ENCODE measurements at regions not wholly inside any gene's neighbourhood (a gene's known extent, or its start where the extent isn't known, plus 50 kb on each side); places are given as distances from the start of the nearest gene placed in this dataset.

GRCh38 chr6:56807989-56808337, 146.9 kb upstream of the BEND6 start:
- no peak for DNase-seq (ENCODE audit: low read depth, low spot score)
- Histone ChIP-seq H3K27ac (ENCODE audit: low read depth, low read length) (no peak overlapping the region), H3K36me3 (ENCODE audit: control insufficient read depth in 1 of 2, insufficient read depth in 2 of 2, low read length in 2 of 2) (no peaks in the 10 kb centered on the region), H3K4me3 (replicated peaks in 1 of 2; ENCODE audit: low read depth in 1 of 2, low read length in 2 of 2) (no peak overlapping the region), H3K4me1 (ENCODE audit: control insufficient read depth in 1 of 2, insufficient read depth in 2 of 2, low read length in 2 of 2) (peaks cover 52 to 54% of the 10 kb centered on the region in 2 experiments), H3K9ac (ENCODE audit: low read length) (no peak overlapping the region), H3K9me2 (ENCODE audit: insufficient read depth) (no peaks in the 10 kb centered on the region), H4K20me1 (ENCODE audit: insufficient read depth) (0 out of 2 replicates have a peak, but pooled peaks cover 2% of the 10 kb centered on the region), H2AFZ (ENCODE audit: low read depth, low read length, poor library complexity, severe bottlenecking) (no peak overlapping the region), H3K79me2 (ENCODE audit: insufficient read depth, low read length) (peaks cover 96% of the 10 kb centered on the region), H3K9me3 (ENCODE audit: control insufficient read depth in 1 of 2, insufficient read depth in 1 of 2, low read depth in 1 of 2, low read length in 2 of 2) (no peaks in the 10 kb centered on the region), H3K27me3 (ENCODE audit: insufficient read depth, low read length) (no peaks in the 10 kb centered on the region), H3K4me2 (ENCODE audit: low read length) (no peak overlapping the region)
- ChIA-PET POLR2A (no interaction called here), CTCF (no interaction called here), RAD21 (ENCODE audit: low non-redundant PET in 1 of 2, low total read pairs in 2 of 2, uncharacterized antibody in 2 of 2, unreplicated experiment in 2 of 2) (no interaction called here)
- intact Hi-C loops (cut with micrococcal nuclease), result no loop called here
- no peak for ATAC-seq
- no TSS peak for BruUV-seq (replicated peaks)
- TF ChIP-seq YY1 (IDR thresholded peaks at IDR 0.05; ENCODE audit: extremely low read depth, insufficient replicate concordance, low read depth, low read length) (no peak), ELF1 (IDR thresholded peaks at IDR 0.05; ENCODE audit: borderline replicate concordance, low read depth) (no peak), EGR1 (IDR thresholded peaks at IDR 0.05; ENCODE audit: low read depth) (no peak), EZH2phosphoT487 (IDR thresholded peaks at IDR 0.05; ENCODE audit: borderline replicate concordance) (no peak), ATF3 (IDR thresholded peaks at IDR 0.05) (no peak), TCF7L2 (IDR thresholded peaks at IDR 0.05; ENCODE audit: borderline replicate concordance, extremely low read depth, insufficient read depth, insufficient read length) (no peak), CTCF (IDR thresholded peaks at IDR 0.05 in 2 of 3, conservative IDR thresholded peaks at IDR 0.05 in 1 of 3; ENCODE audit: borderline replicate concordance in 1 of 3, insufficient read depth in 1 of 3, low read depth in 2 of 3, low read length in 2 of 3) (no peak), ZFX (IDR thresholded peaks at IDR 0.05) (no peak), RAD21 (IDR thresholded peaks at IDR 0.05; ENCODE audit: low read depth) (no peak), POLR2AphosphoS5 (IDR thresholded peaks at IDR 0.05; ENCODE audit: low read depth, low read length) (no peak), CEBPB (IDR thresholded peaks at IDR 0.05; ENCODE audit: low read depth) (no peak), EZH2 (IDR thresholded peaks at IDR 0.05) (no peak), SP1 (IDR thresholded peaks at IDR 0.05; ENCODE audit: low read depth) (no peak)
